Transverse colon (tissue), 4 donors: ENCODE measurements at regions not wholly inside any gene's neighbourhood (a gene's known extent, or its start where the extent isn't known, plus 50 kb on each side); places are given as distances from the start of the nearest gene placed in this dataset.

Experiments used
- CTCF ChIP-seq, 5 experiments: fragments of 200-600 bp in 3 of 5; fragments of 450-650 bp in 2 of 5; sonication (generic) in 3 of 5; IDR thresholded peaks; 1 replicate in 2 of 5; 2 replicates in 3 of 5; pipeline ENCODE4 v1.5.1; 2016 to 2017; ENCODE audit warnings: antibody characterized with exemption in 5 of 5, inconsistent platforms in 3 of 5, mild to moderate bottlenecking in 2 of 5, moderate library complexity in 1 of 5
- EP300 ChIP-seq: sonication (generic); formaldehyde crosslinking; IDR thresholded peaks from one replicate; pipeline ENCODE4 v1.6.1; 2017; ENCODE audit warnings: antibody characterized with exemption, low read depth
- POLR2AphosphoS5 ChIP-seq, 3 donors: sonication (generic); formaldehyde crosslinking; IDR thresholded peaks; one replicate each; pipeline ENCODE4 v1.6.1; 2016; ENCODE audit warnings: antibody characterized with exemption in 3 of 3

GRCh38 chr10:129165076-129165720 lies 301.8 kb upstream of the MGMT start:
- TF ChIP-seq POLR2AphosphoS5 (IDR thresholded peaks at IDR 0.05), result no peak
- no peak for TF ChIP-seq EP300
- TF ChIP-seq CTCF (IDR thresholded peaks at IDR 0.05), result no peak
